ENCODE measurements at regions not wholly inside any gene's neighbourhood (a gene's known extent, or its start where the extent isn't known, plus 50 kb on each side); places are given as distances from the start of the nearest gene placed in this dataset.
"Not testable (repeated sequence)": the region's sequence is repeated elsewhere in the genome, so short reads cannot be mapped to it uniquely, and the experiment has no call there.

GRCh38 chr10:117790179-117790578 lies 247.6 kb downstream of the EMX2 start:
- DNase-seq (ENCODE audit: low spot score): no peak

GRCh38 chr10:117790621-117791020 lies 248.1 kb downstream of the EMX2 start:
- DNase-seq (ENCODE audit: low spot score): no peak

DNA sequence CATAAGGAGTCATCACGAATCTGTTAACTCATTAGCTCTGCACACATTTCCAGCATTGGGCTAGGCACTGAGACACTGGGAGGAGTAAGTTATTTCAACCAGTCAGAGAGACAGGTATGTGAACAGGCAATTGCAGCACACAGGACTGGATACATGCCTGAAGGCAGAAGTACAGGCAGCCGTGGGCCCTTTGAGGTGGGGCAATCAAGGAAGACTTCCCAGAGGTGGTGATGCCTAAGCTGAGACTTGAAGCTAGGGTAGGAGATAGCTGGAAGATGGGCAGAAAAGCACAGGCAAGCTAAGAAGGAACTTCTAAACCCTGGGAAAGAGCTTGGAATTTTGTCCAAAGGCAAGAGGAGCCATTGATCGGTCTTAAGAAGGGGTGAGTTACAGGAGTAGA lies 249.7 kb downstream of the EMX2 start:
- DNase-seq (ENCODE audit: low spot score): no peak

DNA sequence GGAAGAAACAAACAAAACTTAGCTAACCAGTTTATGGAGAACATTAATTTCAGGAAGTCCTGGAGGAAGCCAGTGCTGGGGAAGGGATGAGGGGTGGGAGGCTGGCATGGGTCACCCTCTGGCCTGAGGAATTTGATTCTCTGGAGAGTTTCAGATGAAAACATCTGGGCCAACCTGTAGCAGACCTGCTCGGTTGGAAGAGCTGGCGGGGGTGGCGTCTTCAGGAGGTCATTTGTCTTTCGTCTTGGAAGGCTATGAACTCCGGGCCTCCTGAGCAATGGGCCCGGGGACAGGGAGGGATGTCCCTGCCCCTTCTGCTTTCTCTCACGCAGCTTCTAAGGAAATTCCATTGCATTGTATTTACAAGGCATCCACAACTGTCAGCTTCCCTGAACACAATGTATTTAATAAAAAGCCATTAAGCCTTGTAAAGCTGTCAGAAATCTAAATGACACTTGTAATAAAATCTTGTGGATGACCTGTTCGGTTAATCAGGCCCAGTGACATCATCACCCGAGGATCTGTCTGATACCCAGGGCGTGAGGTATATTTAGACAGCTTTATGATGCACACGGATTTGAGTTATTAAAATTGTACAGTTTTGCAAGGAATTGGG lies 250.5 kb downstream of the RAB11FIP2 start:
- DNase-seq (ENCODE audit: low spot score): no peak

DNA sequence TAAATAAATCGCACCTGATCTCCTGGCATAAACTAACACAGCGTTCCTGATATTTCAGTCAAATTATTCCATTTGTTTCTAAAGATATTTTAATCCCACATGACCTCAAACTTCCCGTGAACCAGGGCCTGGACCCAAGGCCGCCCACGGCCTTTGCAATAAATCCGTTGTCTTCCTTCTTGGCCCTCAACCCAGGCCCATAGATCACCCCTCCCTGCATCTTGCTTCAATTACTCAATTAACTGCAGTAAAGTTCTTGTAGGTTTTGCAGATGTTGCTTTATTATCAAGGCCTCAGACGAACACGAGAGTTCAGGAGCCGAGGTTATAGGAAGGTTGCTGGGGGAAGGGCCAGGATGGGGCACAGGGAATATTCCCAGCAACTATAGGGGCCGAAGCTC lies 249.4 kb downstream of the RAB11FIP2 start:
- DNase-seq (ENCODE audit: low spot score): no peak

- no peak for DNase-seq (ENCODE audit: low spot score)
These were observed 245.1 kb downstream of the RAB11FIP2 start for GRCh38 chr10:117801691-117802090.

DNA sequence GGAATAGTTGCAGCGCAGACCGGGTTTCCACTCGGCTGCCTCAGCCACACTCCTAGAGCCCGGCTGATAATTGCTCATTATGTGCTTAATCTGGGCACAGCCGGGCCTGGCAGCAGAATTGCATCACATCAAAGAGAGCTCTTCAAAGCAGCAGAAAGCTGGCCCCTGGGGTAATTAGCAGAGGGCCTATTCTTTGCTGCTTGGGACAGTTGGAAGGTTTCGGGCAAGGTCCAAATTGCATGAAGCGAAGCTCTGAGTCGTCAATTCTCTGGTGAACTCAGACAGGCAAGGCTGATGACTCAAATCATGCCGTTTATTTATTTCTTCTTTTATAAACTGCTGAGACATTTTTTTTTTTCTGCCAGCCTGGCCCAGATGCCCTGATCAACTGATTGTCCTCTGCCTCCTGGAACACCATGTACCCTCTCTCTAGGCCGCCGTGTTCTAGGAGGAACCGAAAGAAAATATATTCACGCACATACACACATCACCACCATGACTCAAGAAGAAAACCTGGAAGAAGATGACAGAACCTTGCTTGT lies 242.2 kb downstream of the RAB11FIP2 start:
- DNase-seq (ENCODE audit: low spot score): no peak

DNA sequence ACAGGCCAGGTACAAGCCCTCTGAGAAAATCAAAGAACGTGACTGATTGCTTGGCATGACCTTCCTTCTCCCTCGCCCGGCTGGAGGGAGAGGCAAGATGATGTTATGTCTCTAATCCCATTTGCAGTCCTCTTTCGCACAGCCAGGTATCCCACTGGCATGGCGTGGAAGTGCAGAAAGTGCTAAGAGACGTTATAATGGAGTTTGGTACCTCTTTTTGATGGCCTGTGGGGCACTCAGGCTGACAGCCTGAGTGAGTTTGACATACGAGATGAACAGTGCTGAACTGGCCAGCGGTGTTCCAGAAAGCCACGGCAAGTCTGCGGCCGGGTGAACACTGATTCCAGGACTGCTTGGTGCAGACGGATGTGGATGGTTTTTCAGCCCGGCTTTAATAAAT lies 241.6 kb downstream of the RAB11FIP2 start:
- DNase-seq (ENCODE audit: low spot score): no peak

- no peak for DNase-seq (ENCODE audit: low spot score)
These were observed 239.3 kb downstream of the RAB11FIP2 start for GRCh38 chr10:117807441-117807840.

GRCh38 chr10:117815816-117816215 lies 230.9 kb downstream of the RAB11FIP2 start:
- not testable (repeated sequence) for DNase-seq (ENCODE audit: low spot score)

DNA sequence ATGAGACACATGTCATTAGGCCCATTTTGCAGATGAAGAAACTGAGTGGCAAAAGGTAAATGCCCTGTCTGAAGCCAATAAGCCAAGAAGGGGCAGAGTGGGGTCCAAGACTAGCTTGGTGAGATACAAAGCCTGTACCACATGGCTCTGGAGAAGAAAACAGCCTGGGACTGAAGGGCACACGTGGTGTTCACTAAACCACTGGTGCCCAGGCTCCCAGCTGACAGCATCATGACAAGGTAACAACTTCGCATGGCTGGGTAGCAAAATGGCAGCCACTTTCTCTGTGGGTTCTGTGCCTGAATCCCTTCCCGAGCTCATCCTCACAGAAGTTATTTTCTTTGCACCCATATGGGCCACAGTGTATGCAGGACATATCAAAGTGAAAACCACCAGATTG lies 229.6 kb downstream of the RAB11FIP2 start:
- DNase-seq (ENCODE audit: low spot score): no peak

- DNase-seq (ENCODE audit: low spot score): no peak
These were observed 228.0 kb downstream of the RAB11FIP2 start for GRCh38 chr10:117818721-117819120.

- DNase-seq (ENCODE audit: low spot score): no peak
These were observed 227.4 kb downstream of the RAB11FIP2 start for GRCh38 chr10:117819304-117819703.

GRCh38 chr10:117823980-117824379 lies 222.8 kb downstream of the RAB11FIP2 start:
- no peak for DNase-seq (ENCODE audit: low spot score)

GRCh38 chr10:117830205-117830604 lies 216.5 kb downstream of the RAB11FIP2 start:
- no peak for DNase-seq (ENCODE audit: low spot score)

- no peak for DNase-seq (ENCODE audit: low spot score)
These were observed 215.9 kb downstream of the RAB11FIP2 start for GRCh38 chr10:117830787-117831212.

DNA sequence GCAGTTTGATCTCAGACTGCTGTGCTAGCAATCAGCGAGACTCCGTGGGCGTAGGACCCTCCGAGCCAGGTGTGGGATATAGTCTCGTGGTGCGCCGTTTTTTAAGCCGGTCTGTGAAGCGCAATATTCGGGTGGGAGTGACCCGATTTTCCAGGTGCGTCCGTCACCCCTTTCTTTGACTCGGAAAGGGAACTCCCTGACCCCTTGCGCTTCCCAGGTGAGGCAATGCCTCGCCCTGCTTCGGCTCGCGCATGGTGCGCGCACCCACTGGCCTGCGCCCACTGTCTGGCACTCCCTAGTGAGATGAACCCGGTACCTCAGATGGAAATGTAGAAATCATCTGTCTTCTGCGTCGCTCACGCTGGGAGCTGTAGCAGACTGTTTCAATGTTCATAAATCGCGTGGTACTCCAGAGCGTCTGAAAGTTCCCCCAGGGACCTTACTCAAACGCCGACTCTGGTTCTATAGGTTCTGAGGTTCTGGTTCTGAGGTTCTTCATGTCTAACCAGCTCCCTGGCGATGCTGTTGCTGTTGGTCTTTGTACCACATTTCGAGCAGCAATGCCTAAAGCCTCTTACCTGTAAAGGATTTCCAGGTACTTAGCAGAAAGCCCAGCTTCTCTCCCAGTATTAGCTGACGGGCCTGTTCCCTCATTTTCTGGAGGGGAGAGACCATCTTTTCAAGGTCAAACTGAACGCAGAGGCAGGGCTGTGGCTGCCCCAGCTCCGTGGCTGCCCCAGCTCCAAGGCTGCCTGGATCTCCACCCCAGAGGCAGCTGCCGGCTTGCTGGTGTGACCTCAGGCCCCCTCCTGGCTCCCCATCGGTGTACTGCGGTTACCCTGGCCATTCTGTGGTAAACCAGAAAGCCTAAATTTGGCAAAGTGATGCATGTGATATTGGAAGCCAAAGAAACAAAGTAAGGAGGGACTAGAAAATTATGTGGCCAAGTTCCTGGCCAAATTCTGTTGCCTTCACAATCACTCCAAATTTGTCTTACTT lies 207.9 kb downstream of the RAB11FIP2 start:
- not testable (repeated sequence) for DNase-seq (ENCODE audit: low spot score)

DNA sequence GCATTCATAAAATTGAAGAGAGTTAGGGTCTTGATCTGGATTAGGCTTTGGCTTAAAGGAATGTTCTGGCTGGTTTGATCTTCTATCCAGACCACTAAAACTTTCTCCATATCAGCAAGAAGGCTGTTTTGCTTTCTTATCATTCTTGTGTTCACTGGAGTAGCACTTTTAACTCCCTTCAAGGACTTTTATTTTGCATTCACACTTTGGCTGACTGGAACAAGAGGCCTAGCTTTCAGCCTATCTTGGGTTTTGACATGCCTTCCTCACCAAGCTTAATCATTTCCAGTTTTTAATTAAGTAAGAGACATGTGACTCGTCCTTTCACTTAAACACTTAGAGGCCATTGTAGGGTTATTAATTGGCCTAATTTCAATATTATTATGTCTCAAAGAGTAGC lies 190.3 kb downstream of the RAB11FIP2 start:
- DNase-seq (ENCODE audit: low spot score): not testable (repeated sequence)

- DNase-seq (ENCODE audit: low spot score): no peak
These were observed 186.6 kb downstream of the RAB11FIP2 start for GRCh38 chr10:117860135-117860534.

GRCh38 chr10:117860823-117861222 lies 185.9 kb downstream of the RAB11FIP2 start:
- DNase-seq (ENCODE audit: low spot score): no peak

- no peak for DNase-seq (ENCODE audit: low spot score)
These were observed 185.4 kb downstream of the RAB11FIP2 start for GRCh38 chr10:117861329-117861728.

GRCh38 chr10:117863771-117864170 lies 183.0 kb downstream of the RAB11FIP2 start:
- DNase-seq (ENCODE audit: low spot score): no peak

- DNase-seq (ENCODE audit: low spot score): no peak
These were observed 180.8 kb downstream of the RAB11FIP2 start for GRCh38 chr10:117865945-117866344.

Data from left forelimb (tissue), 1 donor.